ENCODE measurements at regions not wholly inside any gene's neighbourhood (a gene's known extent, or its start where the extent isn't known, plus 50 kb on each side); places are given as distances from the start of the nearest gene placed in this dataset.

DNA sequence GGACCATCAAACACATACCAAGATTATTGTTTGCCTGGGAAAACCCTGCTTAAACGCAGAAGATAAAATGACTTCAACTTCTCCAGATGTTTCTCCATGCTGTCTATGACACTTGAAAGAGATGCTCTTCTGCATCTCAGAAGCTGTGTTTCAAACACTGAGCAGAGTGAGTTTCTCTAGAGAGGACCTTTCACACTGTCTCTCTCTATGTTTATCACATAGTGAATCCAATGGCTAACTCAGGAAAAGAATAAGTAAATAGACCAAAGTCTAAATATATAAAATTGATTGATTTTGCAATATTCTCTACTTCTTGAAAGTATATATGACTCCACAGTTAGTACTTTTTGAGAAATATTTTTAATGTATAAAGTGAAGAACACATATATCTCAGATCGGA is 325.6 kb upstream of the USP15 start:
- no peaks in the 10 kb centered on the region for H3K36me3 ChIP-seq
- 68 to 79% methylated on average over 2 of the region's 2 CpGs for WGBS, 2 donors
- no peak for ATAC-seq (ENCODE audit: low FRiP score in 2 of 2)

DNA sequence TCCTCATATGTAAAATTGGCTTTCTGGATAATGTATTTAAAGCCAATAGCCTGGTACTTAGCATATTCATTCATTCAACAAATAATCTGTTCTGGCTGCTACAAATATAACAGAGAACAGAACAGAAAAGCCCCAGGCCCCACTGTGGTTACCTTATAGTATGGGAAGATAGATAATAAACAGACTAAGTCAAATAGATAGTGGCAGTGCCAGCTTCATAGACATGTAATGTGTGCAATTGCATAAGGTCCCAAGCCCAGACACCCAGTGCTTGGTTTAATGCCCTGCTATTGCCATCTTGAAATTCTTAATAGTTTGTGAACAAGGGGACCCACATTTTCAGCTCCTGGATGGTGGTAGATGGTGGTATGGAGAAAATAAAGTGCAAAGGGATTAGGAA is 320.2 kb upstream of the USP15 start:
- Histone ChIP-seq H3K36me3 (no peaks in the 10 kb centered on the region), H3K9me3 (no peaks in the 10 kb centered on the region), H3K4me1 (no peaks in the 10 kb centered on the region), H3K27ac (no peak overlapping the region), H3K4me3 (no peak overlapping the region), H3K27me3 (no peaks in the 10 kb centered on the region)
- DNase-seq = no peak
- ATAC-seq (ENCODE audit: low FRiP score in 2 of 2) = no peak
- TF ChIP-seq EP300 (IDR thresholded peaks at IDR 0.05) (no peak), POLR2AphosphoS5 (IDR thresholded peaks at IDR 0.05) (no peak), POLR2A (IDR thresholded peaks at IDR 0.05) (no peak)
- TF ChIP-seq, protein P1, sequence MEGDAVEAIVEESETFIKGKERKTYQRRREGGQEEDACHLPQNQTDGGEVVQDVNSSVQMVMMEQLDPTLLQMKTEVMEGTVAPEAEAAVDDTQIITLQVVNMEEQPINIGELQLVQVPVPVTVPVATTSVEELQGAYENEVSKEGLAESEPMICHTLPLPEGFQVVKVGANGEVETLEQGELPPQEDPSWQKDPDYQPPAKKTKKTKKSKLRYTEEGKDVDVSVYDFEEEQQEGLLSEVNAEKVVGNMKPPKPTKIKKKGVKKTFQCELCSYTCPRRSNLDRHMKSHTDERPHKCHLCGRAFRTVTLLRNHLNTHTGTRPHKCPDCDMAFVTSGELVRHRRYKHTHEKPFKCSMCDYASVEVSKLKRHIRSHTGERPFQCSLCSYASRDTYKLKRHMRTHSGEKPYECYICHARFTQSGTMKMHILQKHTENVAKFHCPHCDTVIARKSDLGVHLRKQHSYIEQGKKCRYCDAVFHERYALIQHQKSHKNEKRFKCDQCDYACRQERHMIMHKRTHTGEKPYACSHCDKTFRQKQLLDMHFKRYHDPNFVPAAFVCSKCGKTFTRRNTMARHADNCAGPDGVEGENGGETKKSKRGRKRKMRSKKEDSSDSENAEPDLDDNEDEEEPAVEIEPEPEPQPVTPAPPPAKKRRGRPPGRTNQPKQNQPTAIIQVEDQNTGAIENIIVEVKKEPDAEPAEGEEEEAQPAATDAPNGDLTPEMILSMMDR (IDR thresholded peaks at IDR 0.05) = no peak

More for the DNA sequence above, 325.6 kb upstream of the USP15 start:
- no peaks in the 10 kb centered on the region for H3K9me3 ChIP-seq
- H3K27me3 ChIP-seq = no peaks in the 10 kb centered on the region
- H3K27ac ChIP-seq = no peak overlapping the region
- no peak overlapping the region for H3K4me3 ChIP-seq
- DNase-seq = no peak
- H3K4me1 ChIP-seq = no peaks in the 10 kb centered on the region
- TF ChIP-seq, protein P1 (IDR thresholded peaks at IDR 0.05) = no peak
- TF ChIP-seq EP300 (IDR thresholded peaks at IDR 0.05) (no peak), POLR2A (IDR thresholded peaks at IDR 0.05) (no peak), POLR2AphosphoS5 (IDR thresholded peaks at IDR 0.05) (no peak)

DNA sequence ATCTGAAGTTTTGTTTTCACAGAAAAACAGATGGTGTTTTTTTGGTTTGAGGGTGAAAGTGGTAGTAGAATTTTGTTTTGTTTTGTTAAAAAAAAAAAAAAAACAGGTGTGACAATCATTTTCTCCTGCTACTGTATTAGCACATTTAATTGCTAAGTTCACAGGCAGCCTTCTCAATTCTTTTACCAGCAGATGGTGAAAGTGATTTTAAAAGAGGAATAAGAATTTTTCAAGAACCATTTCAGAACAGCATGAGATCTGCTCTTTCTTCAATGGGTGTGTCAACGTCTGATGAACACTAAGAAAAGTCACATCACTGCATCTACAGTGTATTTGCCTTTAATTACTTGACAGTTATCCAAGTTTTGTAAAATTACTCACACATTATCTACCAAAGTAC is 303.7 kb upstream of the USP15 start:
- no peak overlapping the region for H3K4me3 ChIP-seq
- no peak for TF ChIP-seq POLR2AphosphoS5 (IDR thresholded peaks at IDR 0.05)
- TF ChIP-seq POLR2A (IDR thresholded peaks at IDR 0.05) = no peak
- TF ChIP-seq, protein P1 (IDR thresholded peaks at IDR 0.05) = no peak
- TF ChIP-seq EP300 (IDR thresholded peaks at IDR 0.05) = no peak
- no peak for ATAC-seq (ENCODE audit: low FRiP score in 2 of 2)
- H3K27ac ChIP-seq = no peak overlapping the region
- no peaks in the 10 kb centered on the region for H3K27me3 ChIP-seq
- no peaks in the 10 kb centered on the region for H3K36me3 ChIP-seq
- no peaks in the 10 kb centered on the region for H3K9me3 ChIP-seq
- WGBS, 2 donors = 23 to 69% methylated on average over 1 of the region's 1 CpG
- H3K4me1 ChIP-seq = no peaks in the 10 kb centered on the region
- DNase-seq = no peak

DNA sequence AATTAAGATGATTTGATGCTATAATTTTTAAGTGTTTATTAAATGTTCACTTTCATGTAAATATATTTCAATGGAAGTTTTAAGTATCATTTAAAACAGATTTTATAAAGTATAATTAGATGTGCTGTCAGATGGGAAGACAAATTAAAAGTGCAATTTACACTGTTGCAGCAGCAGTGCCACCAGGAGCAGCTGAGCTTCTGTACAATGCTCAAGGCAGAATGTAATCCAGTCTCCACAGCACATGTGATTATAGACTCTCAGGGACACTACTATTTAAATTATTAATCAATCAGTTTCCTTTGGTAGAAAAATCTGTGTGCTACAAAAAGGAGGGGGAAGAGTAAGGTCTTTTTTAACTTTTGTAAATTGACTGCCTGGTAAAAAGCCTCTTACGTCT is 285.7 kb upstream of the USP15 start:
- Histone ChIP-seq H3K36me3 (no peaks in the 10 kb centered on the region), H3K4me3 (no peak overlapping the region), H3K27me3 (no peaks in the 10 kb centered on the region), H3K27ac (no peak overlapping the region), H3K4me1 (no peaks in the 10 kb centered on the region), H3K9me3 (no peaks in the 10 kb centered on the region)
- TF ChIP-seq POLR2A (IDR thresholded peaks at IDR 0.05) (no peak), EP300 (IDR thresholded peaks at IDR 0.05) (no peak), POLR2AphosphoS5 (IDR thresholded peaks at IDR 0.05) (no peak)
- TF ChIP-seq, protein P1 (IDR thresholded peaks at IDR 0.05) = no peak
- WGBS, 2 donors = 78 to 89% methylated on average over 1 of the region's 1 CpG
- no peak for DNase-seq
- ATAC-seq (ENCODE audit: low FRiP score in 2 of 2) = no peak

DNA sequence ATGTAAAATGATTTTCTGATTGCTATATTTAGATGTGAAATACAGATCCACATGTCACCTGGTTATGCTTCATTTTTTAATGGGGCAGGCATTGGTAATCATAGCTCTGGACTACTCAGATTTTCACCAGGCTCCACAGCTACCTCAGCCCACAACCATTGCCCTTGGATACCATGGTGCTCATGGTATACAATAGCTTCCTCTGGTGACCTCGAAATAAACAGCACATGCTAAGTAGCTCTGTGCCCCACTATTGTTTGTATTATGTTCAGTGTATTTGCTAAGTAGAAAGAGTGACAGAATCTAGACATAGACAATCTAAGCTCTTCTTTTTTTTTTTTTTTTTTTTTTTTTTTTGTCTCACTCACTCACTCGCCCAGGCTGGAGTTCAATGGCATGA is 274.4 kb upstream of the USP15 start:
- H3K27ac ChIP-seq = no peak overlapping the region

More for the DNA sequence above, 274.4 kb upstream of the USP15 start:
- H3K4me3 ChIP-seq = no peak overlapping the region
- H3K9me3 ChIP-seq = no peaks in the 10 kb centered on the region
- H3K36me3 ChIP-seq = no peaks in the 10 kb centered on the region
- 70 to 73% methylated on average over 2 of the region's 2 CpGs for WGBS, 2 donors
- H3K27me3 ChIP-seq = no peaks in the 10 kb centered on the region
- ATAC-seq (ENCODE audit: low FRiP score in 2 of 2) (no peak), DNase-seq (no peak)
- TF ChIP-seq POLR2AphosphoS5 (IDR thresholded peaks at IDR 0.05) (no peak), POLR2A (IDR thresholded peaks at IDR 0.05) (no peak), EP300 (IDR thresholded peaks at IDR 0.05) (no peak)
- TF ChIP-seq, protein P1 (IDR thresholded peaks at IDR 0.05) = no peak
- no peaks in the 10 kb centered on the region for H3K4me1 ChIP-seq
